HepG2 (cell line): ENCODE measurements at regions not wholly inside any gene's neighbourhood (a gene's known extent, or its start where the extent isn't known, plus 50 kb on each side); places are given as distances from the start of the nearest gene placed in this dataset.
A peak's percentile ranks its signal among the peaks of the same experiment; 100 is the strongest.

Source experiments
- CEBPB ChIP-seq: IDR thresholded peaks from 2 replicates; pipeline ENCODE4 v1.6.1; 2011; ENCODE audit warnings: low read depth, low read length, improper control_type of control experiment, borderline replicate concordance
- HDAC2 ChIP-seq: sonication (generic); formaldehyde crosslinking; IDR thresholded peaks from 2 replicates; pipeline ENCODE4 v1.4.0; 2020; ENCODE audit warnings: missing genetic modification reagents
- KLF12 ChIP-seq: sonication (generic); formaldehyde crosslinking; IDR thresholded peaks from 2 replicates; pipeline ENCODE4 v1.4.0; 2020; ENCODE audit warnings: missing genetic modification reagents, borderline replicate concordance
- KLF15 ChIP-seq: sonication (generic); formaldehyde crosslinking; IDR thresholded peaks from 2 replicates; pipeline ENCODE4 v1.8.1; 2023; ENCODE audit warnings: borderline replicate concordance, mild to moderate bottlenecking, inconsistent platforms, missing genetic modification reagents, mixed read lengths
- KLF16 ChIP-seq, 2 experiments: sonication (generic) in 1 of 2; formaldehyde crosslinking in 1 of 2; IDR thresholded peaks; 2 replicates each; pipeline versions ENCODE4 v1.6.1 to v1.8.0; 2016 to 2023; ENCODE audit warnings: missing genetic modification reagents in 2 of 2, missing compliant biosample characterization in 1 of 2
- MYC ChIP-seq: sonication (generic); formaldehyde crosslinking; IDR thresholded peaks from 2 replicates; pipeline ENCODE4 v1.9.0; 2021; ENCODE audit warnings: missing genetic modification reagents, borderline replicate concordance
- NR2F2 ChIP-seq: IDR thresholded peaks from 2 replicates; pipeline ENCODE4 v1.6.1; 2012; ENCODE audit warnings: low read depth, inconsistent platforms, borderline replicate concordance
- SIX1 ChIP-seq: sonication (generic); formaldehyde crosslinking; IDR thresholded peaks from 2 replicates; pipeline ENCODE4 v1.4.0; 2020; ENCODE audit warnings: missing genetic modification reagents, borderline replicate concordance
- SPEN ChIP-seq: sonication (generic); formaldehyde crosslinking; IDR thresholded peaks from 2 replicates; pipeline ENCODE4 v1.5.1; 2020; ENCODE audit warnings: low read depth, mild to moderate bottlenecking, missing genetic modification reagents
- TARDBP ChIP-seq: sonication (generic); formaldehyde crosslinking; IDR thresholded peaks from 2 replicates; pipeline ENCODE4 v1.8.0; 2022; ENCODE audit warnings: mild to moderate bottlenecking, missing genetic modification reagents
- ZBTB7A ChIP-seq: sonication (generic); formaldehyde crosslinking; IDR thresholded peaks from 2 replicates; pipeline ENCODE4 v1.8.0; 2022; ENCODE audit warnings: mild to moderate bottlenecking, missing genetic modification reagents
- ZFP36L1 ChIP-seq: sonication (generic); formaldehyde crosslinking; IDR thresholded peaks from 2 replicates; pipeline ENCODE4 v1.8.0; 2022; ENCODE audit warnings: mild to moderate bottlenecking, missing genetic modification reagents, moderate library complexity
- ZMAT3 ChIP-seq: sonication (generic); formaldehyde crosslinking; conservative IDR thresholded peaks from 2 replicates; pipeline ENCODE4 v1.7.0; 2021; ENCODE audit warnings: missing genetic modification reagents
- TF ChIP-seq, protein P1 (sequence below): IDR thresholded peaks from 2 replicates; pipeline ENCODE4 v1.6.1; 2016; ENCODE audit warnings: missing compliant biosample characterization, missing genetic modification reagents, borderline replicate concordance
- TF ChIP-seq, protein P2 (sequence below): sonication (generic); IDR thresholded peaks from 2 replicates; pipeline ENCODE4 v1.6.1; 2016; ENCODE audit warnings: low read depth, borderline replicate concordance
- TF ChIP-seq, protein P3 (sequence below): sonication (generic); formaldehyde crosslinking; conservative IDR thresholded peaks from 2 replicates; pipeline ENCODE4 v1.4.0; 2020; ENCODE audit warnings: mild to moderate bottlenecking, missing genetic modification reagents, moderate library complexity
- TF ChIP-seq, protein P4 (sequence below): IDR thresholded peaks from 2 replicates; pipeline ENCODE4 v1.6.1; 2016; ENCODE audit warnings: control low read depth
- TF ChIP-seq, protein P5 (sequence below), 2 experiments: fragments of 450-650 bp in 1 of 2; sonication (generic) in 1 of 2; formaldehyde crosslinking; IDR thresholded peaks; 2 replicates each; pipeline versions ENCODE4 v1.5.0 to v1.8.0; 2020 to 2022; ENCODE audit warnings: mild to moderate bottlenecking in 1 of 2, missing genetic modification reagents in 1 of 2
- TF ChIP-seq, protein P6 (sequence below): sonication (generic); formaldehyde crosslinking; IDR thresholded peaks from 2 replicates; pipeline ENCODE4 v1.5.1; 2020; ENCODE audit warnings: mild to moderate bottlenecking, missing genetic modification reagents

DNA sequence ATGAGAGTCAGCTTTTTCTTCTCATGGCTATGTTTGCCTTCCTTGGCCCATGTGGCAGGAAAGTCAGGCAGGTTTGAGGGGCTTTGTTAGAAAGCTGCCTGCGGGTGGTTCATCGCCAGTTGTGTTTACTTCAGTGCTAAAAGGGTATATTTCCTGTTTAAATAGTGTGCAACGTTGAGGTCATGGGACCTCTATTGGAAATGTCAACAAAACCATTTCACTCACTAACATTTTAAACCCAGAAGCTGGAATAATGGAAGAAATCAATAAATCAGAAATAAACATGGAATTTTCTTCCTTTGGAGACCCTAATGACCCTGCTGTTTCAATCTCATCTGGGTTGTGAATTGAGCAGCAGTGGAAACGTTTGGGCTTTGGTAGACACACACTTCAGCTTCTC, 185.8 kb downstream of the ANKRD50 start (continued):
- TF ChIP-seq ZBTB7A (CRISPR knock-in tag) (no peak), SIX1 (CRISPR knock-in tag) (peak; percentile 56; the same call in 1 of the 2 replicates), NR2F2 (peak; percentile 91), HDAC2 (peak; percentile 85), TARDBP (peak; percentile 52; the same call in 1 of the 2 replicates), MYC (no peak), ZMAT3 (peak; percentile 68; the same call in 1 of the 2 replicates), KLF12 (CRISPR knock-in tag) (no peak), ZFP36L1 (CRISPR knock-in tag) (peak; percentile 74; the same call in 1 of the 2 replicates), KLF15 (no peak), SPEN (CRISPR knock-in tag) (peak; percentile 33; the same call in 1 of the 2 replicates), KLF16 (CRISPR knock-in tag; IDR thresholded peaks at IDR 0.05) (peak in 1 of 2 experiments; percentile 67; a peak in 1 of 4 replicates), CEBPB (peak; percentile 20; the same call in 1 of the 2 replicates)
- TF ChIP-seq, protein P1, sequence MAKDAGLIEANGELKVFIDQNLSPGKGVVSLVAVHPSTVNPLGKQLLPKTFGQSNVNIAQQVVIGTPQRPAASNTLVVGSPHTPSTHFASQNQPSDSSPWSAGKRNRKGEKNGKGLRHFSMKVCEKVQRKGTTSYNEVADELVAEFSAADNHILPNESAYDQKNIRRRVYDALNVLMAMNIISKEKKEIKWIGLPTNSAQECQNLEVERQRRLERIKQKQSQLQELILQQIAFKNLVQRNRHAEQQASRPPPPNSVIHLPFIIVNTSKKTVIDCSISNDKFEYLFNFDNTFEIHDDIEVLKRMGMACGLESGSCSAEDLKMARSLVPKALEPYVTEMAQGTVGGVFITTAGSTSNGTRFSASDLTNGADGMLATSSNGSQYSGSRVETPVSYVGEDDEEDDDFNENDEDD (CRISPR knock-in tag): no peak
- TF ChIP-seq, protein P2, sequence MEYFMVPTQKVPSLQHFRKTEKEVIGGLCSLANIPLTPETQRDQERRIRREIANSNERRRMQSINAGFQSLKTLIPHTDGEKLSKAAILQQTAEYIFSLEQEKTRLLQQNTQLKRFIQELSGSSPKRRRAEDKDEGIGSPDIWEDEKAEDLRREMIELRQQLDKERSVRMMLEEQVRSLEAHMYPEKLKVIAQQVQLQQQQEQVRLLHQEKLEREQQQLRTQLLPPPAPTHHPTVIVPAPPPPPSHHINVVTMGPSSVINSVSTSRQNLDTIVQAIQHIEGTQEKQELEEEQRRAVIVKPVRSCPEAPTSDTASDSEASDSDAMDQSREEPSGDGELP: peak; percentile 34; the same call in 1 of the 2 replicates
- TF ChIP-seq, protein P3, sequence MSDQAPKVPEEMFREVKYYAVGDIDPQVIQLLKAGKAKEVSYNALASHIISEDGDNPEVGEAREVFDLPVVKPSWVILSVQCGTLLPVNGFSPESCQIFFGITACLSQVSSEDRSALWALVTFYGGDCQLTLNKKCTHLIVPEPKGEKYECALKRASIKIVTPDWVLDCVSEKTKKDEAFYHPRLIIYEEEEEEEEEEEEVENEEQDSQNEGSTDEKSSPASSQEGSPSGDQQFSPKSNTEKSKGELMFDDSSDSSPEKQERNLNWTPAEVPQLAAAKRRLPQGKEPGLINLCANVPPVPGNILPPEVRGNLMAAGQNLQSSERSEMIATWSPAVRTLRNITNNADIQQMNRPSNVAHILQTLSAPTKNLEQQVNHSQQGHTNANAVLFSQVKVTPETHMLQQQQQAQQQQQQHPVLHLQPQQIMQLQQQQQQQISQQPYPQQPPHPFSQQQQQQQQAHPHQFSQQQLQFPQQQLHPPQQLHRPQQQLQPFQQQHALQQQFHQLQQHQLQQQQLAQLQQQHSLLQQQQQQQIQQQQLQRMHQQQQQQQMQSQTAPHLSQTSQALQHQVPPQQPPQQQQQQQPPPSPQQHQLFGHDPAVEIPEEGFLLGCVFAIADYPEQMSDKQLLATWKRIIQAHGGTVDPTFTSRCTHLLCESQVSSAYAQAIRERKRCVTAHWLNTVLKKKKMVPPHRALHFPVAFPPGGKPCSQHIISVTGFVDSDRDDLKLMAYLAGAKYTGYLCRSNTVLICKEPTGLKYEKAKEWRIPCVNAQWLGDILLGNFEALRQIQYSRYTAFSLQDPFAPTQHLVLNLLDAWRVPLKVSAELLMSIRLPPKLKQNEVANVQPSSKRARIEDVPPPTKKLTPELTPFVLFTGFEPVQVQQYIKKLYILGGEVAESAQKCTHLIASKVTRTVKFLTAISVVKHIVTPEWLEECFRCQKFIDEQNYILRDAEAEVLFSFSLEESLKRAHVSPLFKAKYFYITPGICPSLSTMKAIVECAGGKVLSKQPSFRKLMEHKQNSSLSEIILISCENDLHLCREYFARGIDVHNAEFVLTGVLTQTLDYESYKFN (CRISPR knock-in tag): peak; percentile 92
- TF ChIP-seq, protein P4, sequence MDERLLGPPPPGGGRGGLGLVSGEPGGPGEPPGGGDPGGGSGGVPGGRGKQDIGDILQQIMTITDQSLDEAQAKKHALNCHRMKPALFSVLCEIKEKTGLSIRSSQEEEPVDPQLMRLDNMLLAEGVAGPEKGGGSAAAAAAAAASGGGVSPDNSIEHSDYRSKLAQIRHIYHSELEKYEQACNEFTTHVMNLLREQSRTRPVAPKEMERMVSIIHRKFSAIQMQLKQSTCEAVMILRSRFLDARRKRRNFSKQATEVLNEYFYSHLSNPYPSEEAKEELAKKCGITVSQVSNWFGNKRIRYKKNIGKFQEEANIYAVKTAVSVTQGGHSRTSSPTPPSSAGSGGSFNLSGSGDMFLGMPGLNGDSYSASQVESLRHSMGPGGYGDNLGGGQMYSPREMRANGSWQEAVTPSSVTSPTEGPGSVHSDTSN (CRISPR knock-in tag): no peak
- TF ChIP-seq, protein P5, sequence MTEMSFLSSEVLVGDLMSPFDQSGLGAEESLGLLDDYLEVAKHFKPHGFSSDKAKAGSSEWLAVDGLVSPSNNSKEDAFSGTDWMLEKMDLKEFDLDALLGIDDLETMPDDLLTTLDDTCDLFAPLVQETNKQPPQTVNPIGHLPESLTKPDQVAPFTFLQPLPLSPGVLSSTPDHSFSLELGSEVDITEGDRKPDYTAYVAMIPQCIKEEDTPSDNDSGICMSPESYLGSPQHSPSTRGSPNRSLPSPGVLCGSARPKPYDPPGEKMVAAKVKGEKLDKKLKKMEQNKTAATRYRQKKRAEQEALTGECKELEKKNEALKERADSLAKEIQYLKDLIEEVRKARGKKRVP (CRISPR knock-in tag; IDR thresholded peaks at IDR 0.05): peak in 1 of 2 experiments; percentile 64; a peak in 2 of 4 replicates
- TF ChIP-seq, protein P6, sequence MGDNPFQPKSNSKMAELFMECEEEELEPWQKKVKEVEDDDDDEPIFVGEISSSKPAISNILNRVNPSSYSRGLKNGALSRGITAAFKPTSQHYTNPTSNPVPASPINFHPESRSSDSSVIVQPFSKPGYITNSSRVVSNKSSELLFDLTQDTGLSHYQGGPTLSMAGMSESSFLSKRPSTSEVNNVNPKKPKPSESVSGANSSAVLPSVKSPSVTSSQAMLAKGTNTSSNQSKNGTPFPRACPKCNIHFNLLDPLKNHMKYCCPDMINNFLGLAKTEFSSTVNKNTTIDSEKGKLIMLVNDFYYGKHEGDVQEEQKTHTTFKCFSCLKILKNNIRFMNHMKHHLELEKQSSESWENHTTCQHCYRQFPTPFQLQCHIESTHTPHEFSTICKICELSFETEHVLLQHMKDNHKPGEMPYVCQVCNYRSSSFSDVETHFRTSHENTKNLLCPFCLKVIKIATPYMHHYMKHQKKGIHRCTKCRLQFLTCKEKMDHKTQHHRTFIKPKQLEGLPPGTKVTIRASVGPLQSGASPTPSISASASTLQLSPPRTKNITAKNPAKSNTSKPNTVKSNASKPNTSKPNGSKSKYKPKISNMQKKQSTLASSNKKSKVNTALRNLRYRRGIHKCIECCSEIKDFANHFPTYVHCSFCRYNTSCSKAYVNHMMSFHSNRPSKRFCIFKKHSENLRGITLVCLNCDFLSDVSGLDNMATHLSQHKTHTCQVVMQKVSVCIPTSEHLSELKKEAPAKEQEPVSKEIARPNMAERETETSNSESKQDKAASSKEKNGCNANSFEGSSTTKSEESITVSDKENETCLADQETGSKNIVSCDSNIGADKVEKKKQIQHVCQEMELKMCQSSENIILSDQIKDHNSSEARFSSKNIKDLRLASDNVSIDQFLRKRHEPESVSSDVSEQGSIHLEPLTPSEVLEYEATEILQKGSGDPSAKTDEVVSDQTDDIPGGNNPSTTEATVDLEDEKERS (CRISPR knock-in tag): 0 out of 2 replicates have a peak, but pooled peaks have one; percentile 44
